ENCODE measurements at regions not wholly inside any gene's neighbourhood (a gene's known extent, or its start where the extent isn't known, plus 50 kb on each side); places are given as distances from the start of the nearest gene placed in this dataset.

- TF ChIP-seq CTCF (IDR thresholded peaks at IDR 0.05) (no peak), POLR2A (IDR thresholded peaks at IDR 0.05) (no peak)
These were observed 87.3 kb upstream of the SFMBT2 start for GRCh38 chr10:7498111-7498510.
